Lung (tissue), 11 donors: ENCODE measurements at regions not wholly inside any gene's neighbourhood (a gene's known extent, or its start where the extent isn't known, plus 50 kb on each side); places are given as distances from the start of the nearest gene placed in this dataset.

Experiments used
- ATAC-seq: fragments of 200-7000 bp; cut with Tn5 transposase; one replicate; pipeline ENCODE4 v1.9.1; 2020; ENCODE audit warnings: moderate number of reproducible peaks; ENCODE audit not compliant: insufficient read depth, low FRiP score
- DNase-seq, 3 donors: peaks; one replicate each; pipeline ENCODE4 v3.0.0-alpha.2; 2013 to 2017
- H3K27ac ChIP-seq, 2 donors: one replicate each; pipeline ENCODE4 v1.5.1; 2013; ENCODE audit warnings: mild to moderate bottlenecking in 2 of 2, moderate library complexity in 2 of 2, control low read depth in 1 of 2, inconsistent platforms in 1 of 2, low read depth in 1 of 2, low read length in 1 of 2
- H3K27me3 ChIP-seq, 3 donors: one replicate each; pipeline ENCODE4 v1.5.1; 2013; ENCODE audit warnings: low read length in 2 of 3; ENCODE audit not compliant: control insufficient read depth in 3 of 3, insufficient read depth in 3 of 3
- H3K36me3 ChIP-seq, 4 donors: one replicate each; pipeline ENCODE4 v1.5.1; 2013; ENCODE audit warnings: low read length in 4 of 4, mild to moderate bottlenecking in 1 of 4, moderate library complexity in 1 of 4; ENCODE audit not compliant: control insufficient read depth in 4 of 4, insufficient read depth in 4 of 4
- H3K4me1 ChIP-seq, 5 donors: one replicate each; pipeline ENCODE4 v1.5.1; 2013; ENCODE audit warnings: low read length in 5 of 5, mild to moderate bottlenecking in 2 of 5, moderate library complexity in 1 of 5; ENCODE audit not compliant: control insufficient read depth in 5 of 5, insufficient read depth in 5 of 5
- H3K4me3 ChIP-seq: one replicate; pipeline ENCODE4 v1.5.1; 2013; ENCODE audit warnings: mild to moderate bottlenecking, control low read depth, moderate library complexity
- H3K9ac ChIP-seq, 2 donors: one replicate each; pipeline ENCODE4 v1.5.1; 2013; ENCODE audit warnings: low read length in 2 of 2, control low read depth in 1 of 2; ENCODE audit not compliant: insufficient read depth in 1 of 2
- H3K9me3 ChIP-seq, 4 donors: one replicate each; pipeline ENCODE4 v1.5.1; 2013; ENCODE audit warnings: low read length in 3 of 4, mild to moderate bottlenecking in 1 of 4, moderate library complexity in 1 of 4; ENCODE audit not compliant: control insufficient read depth in 4 of 4, insufficient read depth in 3 of 4
- WGBS, 2 donors: extraction: QIAGEN DNeasy Blood & Tissue Kit; methylation state at CpG; one replicate each; pipeline ENCODE4 v1.1.7; 2013; 5-methylcytosine and 5-hydroxymethylcytosine counted together
- TF ChIP-seq, protein P1 (sequence below): IDR thresholded peaks from 2 replicates; pipeline ENCODE4 v1.5.1; 2012; ENCODE audit warnings: mild to moderate bottlenecking; ENCODE audit errors: control extremely low read depth, extremely low read depth
- donor health status: control.
- donor health status: control.
- donor health status: Bipolar disorder and iron deficiency.
- donor health status: healthy.
- donor health status: DM: yes; HTN: yes; CAD: no.

DNA sequence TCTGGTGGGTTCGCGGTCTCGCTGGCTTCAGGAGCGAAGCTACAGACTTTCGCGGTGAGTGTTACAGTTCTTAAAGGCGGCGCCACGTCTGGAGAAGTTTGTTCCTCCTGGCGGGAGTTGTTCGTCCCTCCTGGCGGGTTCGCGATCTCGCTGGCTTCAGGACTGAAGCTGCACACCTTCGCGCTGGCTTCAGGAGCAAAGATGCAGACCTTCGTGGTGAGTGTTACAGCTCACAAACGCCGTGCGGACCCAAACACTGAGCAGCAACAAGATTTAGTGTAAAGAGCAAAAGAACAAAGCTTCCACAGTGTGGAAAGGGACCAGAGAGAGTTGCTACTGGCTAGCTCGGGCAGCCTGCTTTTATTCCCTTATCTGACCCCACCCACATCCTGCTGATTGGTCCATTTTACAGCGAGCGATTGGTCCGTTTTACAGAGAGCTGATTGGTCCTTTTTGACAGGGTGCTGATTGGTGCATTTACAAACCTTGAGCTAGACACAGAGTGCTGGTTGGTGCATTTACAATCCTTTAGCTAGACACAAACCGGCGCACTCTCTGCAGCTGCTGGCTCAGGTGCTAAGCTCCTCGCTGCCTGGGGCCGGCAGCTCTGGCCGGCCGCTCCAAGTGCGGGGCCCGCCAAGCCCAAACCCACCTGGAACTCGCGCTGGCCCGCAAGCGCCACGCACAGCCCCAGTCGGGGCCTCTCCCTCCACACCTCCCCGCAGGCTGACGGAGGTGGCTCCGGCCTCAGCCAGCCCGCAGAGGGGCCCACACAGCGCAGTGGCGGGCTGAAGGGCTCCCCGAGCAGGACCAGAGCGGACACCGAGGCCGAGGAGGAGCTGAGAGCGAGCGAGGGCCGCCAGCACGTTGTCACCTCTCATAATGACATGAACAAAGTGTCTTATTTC lies 172.8 kb upstream of the KCTD3 start:
- no peak for ATAC-seq
- 94 to 95% methylated on average over 53 of the region's 53 CpGs for WGBS, 2 donors

DNA sequence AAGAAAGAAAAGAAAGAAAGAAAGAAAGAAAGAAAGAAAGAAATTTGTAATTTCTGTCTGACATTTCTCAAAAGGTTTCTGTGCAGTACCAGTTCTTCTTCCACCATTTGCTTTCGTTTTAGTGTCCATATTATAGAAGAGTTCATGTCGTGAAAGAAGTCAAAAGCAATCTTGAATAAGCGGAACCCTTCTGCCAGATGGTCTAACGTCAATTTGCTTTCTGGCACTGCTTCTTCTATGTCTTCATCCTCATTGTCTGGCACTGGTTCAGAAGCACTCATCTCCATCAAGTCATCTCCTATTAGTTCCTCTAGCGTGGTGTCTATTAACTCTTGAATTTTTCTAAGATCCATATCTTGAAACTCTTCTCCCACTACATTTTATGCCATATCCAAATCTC lies 170.0 kb upstream of the KCTD3 start:
- H3K9ac ChIP-seq: no peak overlapping the region
- DNase-seq (no peak), ATAC-seq (no peak)
- TF ChIP-seq, protein P1, sequence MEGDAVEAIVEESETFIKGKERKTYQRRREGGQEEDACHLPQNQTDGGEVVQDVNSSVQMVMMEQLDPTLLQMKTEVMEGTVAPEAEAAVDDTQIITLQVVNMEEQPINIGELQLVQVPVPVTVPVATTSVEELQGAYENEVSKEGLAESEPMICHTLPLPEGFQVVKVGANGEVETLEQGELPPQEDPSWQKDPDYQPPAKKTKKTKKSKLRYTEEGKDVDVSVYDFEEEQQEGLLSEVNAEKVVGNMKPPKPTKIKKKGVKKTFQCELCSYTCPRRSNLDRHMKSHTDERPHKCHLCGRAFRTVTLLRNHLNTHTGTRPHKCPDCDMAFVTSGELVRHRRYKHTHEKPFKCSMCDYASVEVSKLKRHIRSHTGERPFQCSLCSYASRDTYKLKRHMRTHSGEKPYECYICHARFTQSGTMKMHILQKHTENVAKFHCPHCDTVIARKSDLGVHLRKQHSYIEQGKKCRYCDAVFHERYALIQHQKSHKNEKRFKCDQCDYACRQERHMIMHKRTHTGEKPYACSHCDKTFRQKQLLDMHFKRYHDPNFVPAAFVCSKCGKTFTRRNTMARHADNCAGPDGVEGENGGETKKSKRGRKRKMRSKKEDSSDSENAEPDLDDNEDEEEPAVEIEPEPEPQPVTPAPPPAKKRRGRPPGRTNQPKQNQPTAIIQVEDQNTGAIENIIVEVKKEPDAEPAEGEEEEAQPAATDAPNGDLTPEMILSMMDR: no peak
- 71 to 74% methylated on average over 5 of the region's 5 CpGs for WGBS, 2 donors
- no peak overlapping the region for H3K4me3 ChIP-seq
- peaks cover 0 to 4% (median 0%) of the 10 kb centered on the region in 5 donors for H3K4me1 ChIP-seq
- no peak overlapping the region for H3K27ac ChIP-seq
- H3K9me3 ChIP-seq: peaks cover 0 to 10% (median 0%) of the 10 kb centered on the region in 4 donors
- no peaks in the 10 kb centered on the region for H3K27me3 ChIP-seq
- no peaks in the 10 kb centered on the region for H3K36me3 ChIP-seq

More for the DNA sequence above, 172.8 kb upstream of the KCTD3 start:
- no peaks in the 10 kb centered on the region for H3K36me3 ChIP-seq
- H3K9me3 ChIP-seq: peaks cover 0 to 10% (median 0%) of the 10 kb centered on the region in 4 donors
- H3K9ac ChIP-seq: no peak overlapping the region
- DNase-seq: no peak
- peaks cover 0 to 4% (median 0%) of the 10 kb centered on the region in 5 donors for H3K4me1 ChIP-seq
- H3K27me3 ChIP-seq: no peaks in the 10 kb centered on the region
- no peak overlapping the region for H3K27ac ChIP-seq
- no peak overlapping the region for H3K4me3 ChIP-seq
- TF ChIP-seq, protein P1: no peak

DNA sequence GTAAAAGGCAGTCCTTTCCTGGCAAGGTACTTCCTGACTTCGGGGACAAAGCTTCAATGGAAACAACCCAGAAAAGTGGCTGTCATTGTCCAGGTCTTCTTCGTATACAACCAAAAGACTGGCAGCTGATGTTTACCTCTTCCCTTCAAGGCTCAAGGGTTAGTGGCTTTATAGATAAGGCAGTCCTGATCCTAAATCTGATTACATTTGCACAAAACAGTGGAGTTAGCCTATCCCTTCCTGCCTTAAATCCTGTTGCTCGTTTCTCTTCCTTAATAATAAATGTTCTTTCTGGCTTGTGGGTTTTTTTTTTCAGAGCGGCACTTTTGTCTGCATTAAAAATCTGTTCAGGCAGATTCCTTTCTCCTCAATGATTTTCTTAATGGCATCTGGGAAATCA lies 169.3 kb upstream of the KCTD3 start:
- no peak overlapping the region for H3K9ac ChIP-seq
- DNase-seq (no peak), ATAC-seq (no peak)
- H3K27me3 ChIP-seq: no peaks in the 10 kb centered on the region
- WGBS, 2 donors: 13 to 17% methylated on average over 4 of the region's 4 CpGs
- no peaks in the 10 kb centered on the region for H3K36me3 ChIP-seq
- peaks cover 0 to 10% (median 0%) of the 10 kb centered on the region in 4 donors for H3K9me3 ChIP-seq
- peaks cover 0 to 4% (median 0%) of the 10 kb centered on the region in 5 donors for H3K4me1 ChIP-seq
- H3K27ac ChIP-seq: no peak overlapping the region
- no peak overlapping the region for H3K4me3 ChIP-seq
- TF ChIP-seq, protein P1: no peak
